WTC11 (cell line): ENCODE measurements at regions not wholly inside any gene's neighbourhood (a gene's known extent, or its start where the extent isn't known, plus 50 kb on each side); places are given as distances from the start of the nearest gene placed in this dataset.

Experiments
- ATAC-seq: fragments of 200-7000 bp; cut with Tn5 transposase; 2 replicates; pipeline ENCODE4 v1.10.0; 2021; ENCODE audit warnings: mild to moderate bottlenecking, moderate library complexity
- CTCF ChIA-PET: fragments of 300-600 bp; sonication (Branson Sonifier 250); formaldehyde crosslinking; loops from one replicate; lab custom pipeline; 2021; ENCODE audit warnings: antibody characterized with exemption; lab: Charles Lee
- POLR2A ChIA-PET: fragments of 350-600 bp; sonication (Branson Sonifier 250); formaldehyde crosslinking; loops from one replicate; lab custom pipeline; 2021; ENCODE audit warnings: antibody characterized with exemption; lab: Charles Lee
- DNase-seq: peaks from one replicate; pipeline ENCODE4 v3.0.0; 2021; ENCODE audit warnings: low spot score
- H3K27ac Mint-ChIP-seq: 2 replicates; pipeline ENCODE4 v1.8.0; 2021; ENCODE audit warnings: mixed read lengths
- H3K27me3 Mint-ChIP-seq: 2 replicates; pipeline ENCODE4 v1.8.0; 2021; ENCODE audit warnings: low read depth, mild to moderate bottlenecking, moderate library complexity, mixed read lengths
- H3K36me3 Mint-ChIP-seq: 2 replicates; pipeline ENCODE4 v1.8.0; 2021; ENCODE audit warnings: mixed read lengths
- H3K4me1 Mint-ChIP-seq: 2 replicates; pipeline ENCODE4 v1.8.0; 2022; ENCODE audit warnings: mixed read lengths
- H3K4me3 Mint-ChIP-seq: 2 replicates; pipeline ENCODE4 v1.8.0; 2021; ENCODE audit warnings: mild to moderate bottlenecking, moderate library complexity, mixed read lengths
- H3K9me3 Mint-ChIP-seq: 2 replicates; pipeline ENCODE4 v1.8.0; 2021; ENCODE audit warnings: mixed read lengths
- AR ChIP-seq: fragments of 250-450 bp; sonication (Bioruptor Pico); IDR thresholded peaks from 2 replicates; pipeline ENCODE4 v1.9.0; 2021; ENCODE audit warnings: mild to moderate bottlenecking
- ATF3 ChIP-seq: sonication (generic); formaldehyde crosslinking; conservative IDR thresholded peaks from 2 replicates; pipeline ENCODE4 v1.8.1; 2022; ENCODE audit warnings: mild to moderate bottlenecking, missing genetic modification reagents
- CDX4 ChIP-seq: fragments of 250-450 bp; sonication (Bioruptor Pico); IDR thresholded peaks from 2 replicates; pipeline ENCODE4 v1.9.0; 2021; ENCODE audit warnings: moderate library complexity, mild to moderate bottlenecking, inconsistent platforms, borderline replicate concordance
- E2F1 ChIP-seq: sonication (generic); formaldehyde crosslinking; IDR thresholded peaks from 2 replicates; pipeline ENCODE4 v1.8.0; 2022; ENCODE audit warnings: mild to moderate bottlenecking, missing genetic modification reagents
- E2F4 ChIP-seq: sonication (generic); formaldehyde crosslinking; IDR thresholded peaks from 2 replicates; pipeline ENCODE4 v1.8.1; 2022; ENCODE audit warnings: low read depth, mild to moderate bottlenecking, moderate library complexity, missing genetic modification reagents, borderline replicate concordance
- ESRRA ChIP-seq: sonication (generic); formaldehyde crosslinking; IDR thresholded peaks from 2 replicates; pipeline ENCODE4 v1.8.1; 2022; ENCODE audit warnings: mild to moderate bottlenecking, missing genetic modification reagents, borderline replicate concordance
- GRHL2 ChIP-seq: fragments of 250-450 bp; sonication (Bioruptor Pico); IDR thresholded peaks from 2 replicates; pipeline ENCODE4 v1.8.0; 2022; ENCODE audit warnings: mild to moderate bottlenecking, moderate library complexity; ENCODE audit not compliant: insufficient replicate concordance, severe bottlenecking
- HMGA2 ChIP-seq: fragments of 250-450 bp; sonication (Bioruptor Pico); IDR thresholded peaks from 2 replicates; pipeline ENCODE4 v1.4.0; 2021; ENCODE audit warnings: mild to moderate bottlenecking, moderate library complexity
- IRF2 ChIP-seq: sonication (generic); formaldehyde crosslinking; IDR thresholded peaks from 2 replicates; pipeline ENCODE4 v1.8.0; 2022; ENCODE audit warnings: low read depth, missing genetic modification reagents, borderline replicate concordance
- JAZF1 ChIP-seq: fragments of 250-450 bp; sonication (Bioruptor Pico); IDR thresholded peaks from 2 replicates; pipeline ENCODE4 v1.9.0; 2021; ENCODE audit warnings: moderate library complexity, mild to moderate bottlenecking, inconsistent platforms
- JUN ChIP-seq: sonication (generic); formaldehyde crosslinking; IDR thresholded peaks from 2 replicates; pipeline ENCODE4 v1.8.0; 2023; ENCODE audit warnings: mild to moderate bottlenecking, missing genetic modification reagents
- RORB ChIP-seq: fragments of 250-450 bp; sonication (Bioruptor Pico); IDR thresholded peaks from 2 replicates; pipeline ENCODE4 v1.9.0; 2021; ENCODE audit warnings: mild to moderate bottlenecking
- TCF7 ChIP-seq: sonication (generic); formaldehyde crosslinking; IDR thresholded peaks from 2 replicates; pipeline ENCODE4 v1.8.0; 2022; ENCODE audit warnings: mild to moderate bottlenecking, low read depth, missing genetic modification reagents, moderate library complexity
- TEAD4 ChIP-seq: sonication (generic); formaldehyde crosslinking; IDR thresholded peaks from 2 replicates; pipeline ENCODE4 v1.8.0; 2022; ENCODE audit warnings: mild to moderate bottlenecking, missing genetic modification reagents
- ZNF219 ChIP-seq: sonication (generic); formaldehyde crosslinking; IDR thresholded peaks from 2 replicates; pipeline ENCODE4 v1.8.0; 2023; ENCODE audit warnings: missing genetic modification reagents, mild to moderate bottlenecking, borderline replicate concordance
- ZNF232 ChIP-seq: sonication (generic); formaldehyde crosslinking; IDR thresholded peaks from 2 replicates; pipeline ENCODE4 v1.8.0; 2022; ENCODE audit warnings: mild to moderate bottlenecking, missing genetic modification reagents
- ZNF281 ChIP-seq: sonication (generic); formaldehyde crosslinking; IDR thresholded peaks from 2 replicates; pipeline ENCODE4 v1.8.0; 2023; ENCODE audit warnings: mild to moderate bottlenecking, missing genetic modification reagents
- ZNF396 ChIP-seq: fragments of 250-450 bp; sonication (Bioruptor Pico); IDR thresholded peaks from 2 replicates; pipeline ENCODE4 v1.8.0; 2021; ENCODE audit warnings: mild to moderate bottlenecking, moderate library complexity, borderline replicate concordance
- ZNF423 ChIP-seq: fragments of 250-450 bp; sonication (Bioruptor Pico); IDR thresholded peaks from 2 replicates; pipeline ENCODE4 v2.1.2; 2022; ENCODE audit warnings: mild to moderate bottlenecking, moderate library complexity
- ZNF425 ChIP-seq: fragments of 250-450 bp; sonication (Bioruptor Pico); conservative IDR thresholded peaks from 2 replicates; pipeline ENCODE4 v1.9.0; 2021; ENCODE audit warnings: mild to moderate bottlenecking

GRCh38 chr7:54964136-54964535 lies 54.7 kb upstream of the EGFR start:
- no peak for ATAC-seq
- Mint-ChIP-seq H3K9me3 (peaks cover 8% of the 10 kb centered on the region), H3K27ac (no peak overlapping the region), H3K27me3 (no peaks in the 10 kb centered on the region), H3K4me1 (no peaks in the 10 kb centered on the region), H3K36me3 (no peaks in the 10 kb centered on the region), H3K4me3 (no peak overlapping the region)
- no peak for DNase-seq
- POLR2A ChIA-PET, result no interaction called here
- CTCF ChIA-PET, result no interaction called here
- TF ChIP-seq E2F4 (CRISPR knock-in tag) (no peak), JUN (CRISPR knock-in tag) (no peak), JAZF1 (CRISPR knock-in tag) (no peak), GRHL2 (CRISPR knock-in tag) (no peak), ATF3 (CRISPR knock-in tag) (no peak), ZNF396 (CRISPR knock-in tag) (no peak), AR (CRISPR knock-in tag) (no peak), ZNF425 (CRISPR knock-in tag) (no peak), ZNF219 (CRISPR knock-in tag) (no peak), RORB (CRISPR knock-in tag) (no peak), ESRRA (CRISPR knock-in tag) (no peak), IRF2 (CRISPR knock-in tag) (no peak), ZNF281 (CRISPR knock-in tag) (no peak), ZNF232 (CRISPR knock-in tag) (no peak), HMGA2 (CRISPR knock-in tag) (no peak), TEAD4 (CRISPR knock-in tag) (no peak), TCF7 (CRISPR knock-in tag) (no peak), CDX4 (no peak), E2F1 (CRISPR knock-in tag) (no peak), ZNF423 (CRISPR knock-in tag) (no peak)
